ENCODE measurements at regions not wholly inside any gene's neighbourhood (a gene's known extent, or its start where the extent isn't known, plus 50 kb on each side); places are given as distances from the start of the nearest gene placed in this dataset.

GRCh38 chr21:36636016-36636415, 62.9 kb upstream of the SIM2 start (continued):
- TF ChIP-seq MNT (IDR thresholded peaks at IDR 0.05) (no peak), TRIM24 (CRISPR knock-in tag; IDR thresholded peaks at IDR 0.05) (no peak), ZNF3 (CRISPR knock-in tag; IDR thresholded peaks at IDR 0.05) (no peak), STAG1 (CRISPR knock-in tag; IDR thresholded peaks at IDR 0.05) (no peak), HBP1 (CRISPR knock-in tag; IDR thresholded peaks at IDR 0.05; ENCODE audit: low read depth) (no peak), CREB1 (IDR thresholded peaks at IDR 0.05) (no peak), CREB1 (CRISPR knock-in tag; IDR thresholded peaks at IDR 0.05) (no peak), TBX3 (IDR thresholded peaks at IDR 0.05; ENCODE audit: borderline replicate concordance) (no peak), MTA1 (CRISPR knock-in tag; IDR thresholded peaks at IDR 0.05; ENCODE audit: borderline replicate concordance) (no peak)

- in situ Hi-C loops (cut with HindIII; ENCODE audit: extremely low pct_ligation_motif_present, low pct_unique_long_range_greater_than_20kb): no loop called here
- Histone ChIP-seq H3K4me3 (replicated peaks in 1 of 3; ENCODE audit: insufficient read depth in 1 of 3, low read depth in 2 of 3, low read length in 3 of 3) (no peak overlapping the region), H3K9me3 (ENCODE audit: low read length) (no peaks in the 10 kb centered on the region), H3K4me2 (ENCODE audit: low read depth, low read length) (no peak overlapping the region), H4K20me1 (ENCODE audit: insufficient read depth, low read length) (no peaks in the 10 kb centered on the region), H3K27ac (ENCODE audit: extremely low read length, insufficient read depth, low read length) (no peak overlapping the region), H3K9ac (ENCODE audit: insufficient read depth, low read depth, low read length) (no peak overlapping the region), H3K27me3 (ENCODE audit: control insufficient read depth in 1 of 2, insufficient read depth in 2 of 2, low read length in 2 of 2) (peaks cover 0 to 17% of the 10 kb centered on the region in 2 experiments; a peak in 2 of 5 replicates), H3K36me3 (replicated peaks in 1 of 2; ENCODE audit: control insufficient read depth in 1 of 2, insufficient read depth in 2 of 2, low read length in 2 of 2) (no peaks in the 10 kb centered on the region), H3K79me2 (ENCODE audit: insufficient read depth, low read length) (no peaks in the 10 kb centered on the region), H2AFZ (ENCODE audit: low read length) (no peak overlapping the region), H3K4me1 (ENCODE audit: insufficient read depth, low read length) (no peaks in the 10 kb centered on the region)
- 0% methylated on average over 2 of the region's 2 CpGs for WGBS (ENCODE audit: low lambda C conversion rate)
- DNase-seq (ENCODE audit: low spot score) (no peak), ATAC-seq (no peak), FAIRE-seq (no peak)
- POLR2A ChIA-PET: interaction anchor here (0.6 kb wide), 1 partner anchor 248 kb away, joined by 3 read pairs; no protein-coding TSS in a partner anchor
- BruUV-seq (replicated peaks): no TSS peak
- no peak for TF ChIP-seq MTF2 (CRISPR knock-in tag; IDR thresholded peaks at IDR 0.05; ENCODE audit: borderline replicate concordance)
- TF ChIP-seq THYN1 (CRISPR knock-in tag; IDR thresholded peaks at IDR 0.05; ENCODE audit: borderline replicate concordance, low read depth): no peak
- no peak for TF ChIP-seq ZNF550 (CRISPR knock-in tag; IDR thresholded peaks at IDR 0.05; ENCODE audit: borderline replicate concordance)
- no peak for TF ChIP-seq NRL (CRISPR knock-in tag; IDR thresholded peaks at IDR 0.05; ENCODE audit: borderline replicate concordance)
- TF ChIP-seq ATF7 (IDR thresholded peaks at IDR 0.05): no peak
- TF ChIP-seq ATF7 (CRISPR knock-in tag; IDR thresholded peaks at IDR 0.05): no peak
- no peak for TF ChIP-seq ZNF12 (CRISPR knock-in tag; IDR thresholded peaks at IDR 0.05)
- no peak for TF ChIP-seq PRMT3 (CRISPR knock-in tag; IDR thresholded peaks at IDR 0.05; ENCODE audit: borderline replicate concordance, low read depth)
- TF ChIP-seq ZNF232 (CRISPR knock-in tag; IDR thresholded peaks at IDR 0.05; ENCODE audit: borderline replicate concordance): no peak
- TF ChIP-seq POGZ (CRISPR knock-in tag; IDR thresholded peaks at IDR 0.05): no peak
- TF ChIP-seq MEIS2 (CRISPR knock-in tag; IDR thresholded peaks at IDR 0.05): no peak
- no peak for TF ChIP-seq KLF6 (CRISPR knock-in tag; IDR thresholded peaks at IDR 0.05)
- no peak for TF ChIP-seq ZNF784 (CRISPR knock-in tag; IDR thresholded peaks at IDR 0.05; ENCODE audit: borderline replicate concordance)
- TF ChIP-seq SMARCC2 (IDR thresholded peaks at IDR 0.05): no peak
- no peak for TF ChIP-seq NONO (IDR thresholded peaks at IDR 0.05)
- no peak for TF ChIP-seq NONO (CRISPR knock-in tag; conservative IDR thresholded peaks at IDR 0.05)
- CTCF ChIA-PET (ENCODE audit: low intra/inter-chr PET ratio, low total read pairs): no interaction called here
- intact Hi-C loops (cut with micrococcal nuclease; ENCODE audit: unreplicated experiment): loop anchor here (10.0 kb wide), 1 partner anchor 218 kb away; no protein-coding TSS in a partner anchor
Observed at GRCh38 chr21:36636439-36636838, 62.5 kb upstream of the SIM2 start.

All from HepG2 (cell line).